ENCODE measurements at regions not wholly inside any gene's neighbourhood (a gene's known extent, or its start where the extent isn't known, plus 50 kb on each side); places are given as distances from the start of the nearest gene placed in this dataset.

- Histone ChIP-seq H2AFZ (ENCODE audit: low read depth, low read length) (no peak overlapping the region), H3K4me3 (ENCODE audit: insufficient read depth, low read depth, low read length) (no peak overlapping the region), H3K27ac (ENCODE audit: low read depth, low read length) (no peak overlapping the region), H3K9me3 (ENCODE audit: insufficient read depth, low read depth, low read length) (no peaks in the 10 kb centered on the region), H3K9ac (ENCODE audit: low read length) (no peak overlapping the region), H3K79me2 (ENCODE audit: insufficient read depth, low read length) (no peaks in the 10 kb centered on the region), H4K20me1 (ENCODE audit: insufficient read depth, low read length) (no peaks in the 10 kb centered on the region), H3K36me3 (ENCODE audit: insufficient read depth, low read length) (no peaks in the 10 kb centered on the region), H3K4me1 (ENCODE audit: insufficient read depth, low read length) (no peaks in the 10 kb centered on the region), H3K4me2 (ENCODE audit: low read length) (no peak overlapping the region), H3K27me3 (ENCODE audit: insufficient read depth, low read length) (no peaks in the 10 kb centered on the region)
- H3K36me3 Mint-ChIP-seq (ENCODE audit: low read depth, unreplicated experiment) = no peaks in the 10 kb centered on the region
- H3K9me3 Mint-ChIP-seq (ENCODE audit: unreplicated experiment) = no peaks in the 10 kb centered on the region
- H3K4me1 Mint-ChIP-seq (ENCODE audit: low read depth, unreplicated experiment) = no peaks in the 10 kb centered on the region
- TF ChIP-seq CTCF (IDR thresholded peaks at IDR 0.05; ENCODE audit: insufficient read depth, low read depth, low read length) (peak; percentile 15), EZH2 (IDR thresholded peaks at IDR 0.05; ENCODE audit: insufficient read depth, low read length) (no peak)
- H3K27ac Mint-ChIP-seq (ENCODE audit: unreplicated experiment) = no peak overlapping the region
- H3K27me3 Mint-ChIP-seq (ENCODE audit: low read depth, unreplicated experiment) = no peaks in the 10 kb centered on the region
- DNase-seq (ENCODE audit: low read depth) (peak; percentile 12), FAIRE-seq (no peak)
- H3K4me3 Mint-ChIP-seq (ENCODE audit: unreplicated experiment) = no peak overlapping the region
These were observed 100.1 kb upstream of the VCX3B start for GRCh38 chrX:8364369-8365141.

DNA sequence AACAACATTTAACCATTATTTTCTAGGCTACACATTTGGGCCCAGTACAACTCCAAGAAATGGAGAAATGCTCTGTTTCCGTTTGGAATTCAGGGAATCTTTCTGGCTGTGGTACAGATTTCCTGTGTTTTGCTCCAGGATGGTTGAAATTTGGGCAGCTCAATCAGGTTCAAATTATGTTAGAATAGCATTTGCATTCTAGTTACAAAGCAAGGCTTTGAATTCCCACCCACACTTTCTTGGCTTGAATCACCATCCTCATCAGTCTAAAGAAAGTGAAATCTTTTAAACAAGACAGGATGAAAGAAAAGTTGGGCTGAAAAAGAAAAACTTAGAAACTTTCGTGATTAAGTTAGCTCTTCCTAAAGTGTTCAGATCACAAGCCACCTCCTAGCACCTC is 98.1 kb upstream of the VCX3B start:
- no peak overlapping the region for H2AFZ ChIP-seq (ENCODE audit: low read depth, low read length)
- no peaks in the 10 kb centered on the region for H3K36me3 ChIP-seq (ENCODE audit: insufficient read depth, low read length)
- Mint-ChIP-seq H3K27me3 (ENCODE audit: low read depth, unreplicated experiment) (no peaks in the 10 kb centered on the region), H3K27ac (ENCODE audit: unreplicated experiment) (no peak overlapping the region), H3K4me3 (ENCODE audit: unreplicated experiment) (no peak overlapping the region), H3K36me3 (ENCODE audit: low read depth, unreplicated experiment) (no peaks in the 10 kb centered on the region), H3K4me1 (ENCODE audit: low read depth, unreplicated experiment) (no peaks in the 10 kb centered on the region), H3K9me3 (ENCODE audit: unreplicated experiment) (no peaks in the 10 kb centered on the region)
- no peak overlapping the region for H3K9ac ChIP-seq (ENCODE audit: low read length)
- no peak overlapping the region for H3K27ac ChIP-seq (ENCODE audit: low read depth, low read length)
- DNase-seq (ENCODE audit: low read depth) = peak; percentile 65
- peak; percentile 20 for FAIRE-seq
- TF ChIP-seq CTCF (IDR thresholded peaks at IDR 0.05; ENCODE audit: insufficient read depth, low read depth, low read length) = no peak
- no peak for TF ChIP-seq EZH2 (IDR thresholded peaks at IDR 0.05; ENCODE audit: insufficient read depth, low read length)
- no peaks in the 10 kb centered on the region for H3K27me3 ChIP-seq (ENCODE audit: insufficient read depth, low read length)
- H4K20me1 ChIP-seq (ENCODE audit: insufficient read depth, low read length) = no peaks in the 10 kb centered on the region
- H3K79me2 ChIP-seq (ENCODE audit: insufficient read depth, low read length) = no peaks in the 10 kb centered on the region
- H3K4me3 ChIP-seq (ENCODE audit: insufficient read depth, low read depth, low read length) = no peak overlapping the region
- H3K9me3 ChIP-seq (ENCODE audit: insufficient read depth, low read depth, low read length) = no peaks in the 10 kb centered on the region
- peak overlapping the region; percentile 36 for H3K4me2 ChIP-seq (ENCODE audit: low read length)
- H3K4me1 ChIP-seq (ENCODE audit: insufficient read depth, low read length) = no peaks in the 10 kb centered on the region

All from astrocyte (in vitro differentiated cells and primary cell).